GM10266 (cell line): ENCODE measurements at regions not wholly inside any gene's neighbourhood (a gene's known extent, or its start where the extent isn't known, plus 50 kb on each side); places are given as distances from the start of the nearest gene placed in this dataset.
"Not testable (repeated sequence)": the region's sequence is repeated elsewhere in the genome, so short reads cannot be mapped to it uniquely, and the experiment has no call there.

Experiments used
- DNase-seq: peaks from one replicate; pipeline ENCODE4 v3.0.0; 2012; ENCODE audit errors: extremely low spot score
- TF ChIP-seq, protein P1 (sequence below): IDR thresholded peaks from 2 replicates; pipeline ENCODE4 v1.5.1; 2012; ENCODE audit warnings: mild to moderate bottlenecking, low read depth; ENCODE audit not compliant: control insufficient read depth, insufficient read depth; ENCODE audit errors: missing control alignments

DNA sequence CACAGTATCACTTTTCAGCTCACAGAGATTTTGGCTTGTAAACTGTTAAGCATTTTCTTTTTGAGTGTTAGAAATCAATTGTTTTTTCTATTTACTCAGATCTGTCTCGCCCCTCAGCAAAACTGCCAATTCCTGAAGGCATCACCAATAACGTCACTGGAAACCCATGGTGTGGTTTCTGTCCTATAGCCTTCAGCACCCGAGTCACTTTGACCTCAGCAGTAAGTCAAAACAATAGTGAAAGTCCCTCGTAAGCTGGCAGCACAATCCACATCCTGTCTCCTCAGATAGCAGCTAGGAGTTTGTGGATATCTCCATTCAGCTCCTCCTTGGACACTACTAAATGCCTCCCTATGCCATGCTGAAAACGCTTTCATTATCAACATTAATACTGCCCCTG, 1787.4 kb upstream of the ADGRL3 start:
- TF ChIP-seq, protein P1, sequence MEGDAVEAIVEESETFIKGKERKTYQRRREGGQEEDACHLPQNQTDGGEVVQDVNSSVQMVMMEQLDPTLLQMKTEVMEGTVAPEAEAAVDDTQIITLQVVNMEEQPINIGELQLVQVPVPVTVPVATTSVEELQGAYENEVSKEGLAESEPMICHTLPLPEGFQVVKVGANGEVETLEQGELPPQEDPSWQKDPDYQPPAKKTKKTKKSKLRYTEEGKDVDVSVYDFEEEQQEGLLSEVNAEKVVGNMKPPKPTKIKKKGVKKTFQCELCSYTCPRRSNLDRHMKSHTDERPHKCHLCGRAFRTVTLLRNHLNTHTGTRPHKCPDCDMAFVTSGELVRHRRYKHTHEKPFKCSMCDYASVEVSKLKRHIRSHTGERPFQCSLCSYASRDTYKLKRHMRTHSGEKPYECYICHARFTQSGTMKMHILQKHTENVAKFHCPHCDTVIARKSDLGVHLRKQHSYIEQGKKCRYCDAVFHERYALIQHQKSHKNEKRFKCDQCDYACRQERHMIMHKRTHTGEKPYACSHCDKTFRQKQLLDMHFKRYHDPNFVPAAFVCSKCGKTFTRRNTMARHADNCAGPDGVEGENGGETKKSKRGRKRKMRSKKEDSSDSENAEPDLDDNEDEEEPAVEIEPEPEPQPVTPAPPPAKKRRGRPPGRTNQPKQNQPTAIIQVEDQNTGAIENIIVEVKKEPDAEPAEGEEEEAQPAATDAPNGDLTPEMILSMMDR = no peak
- no peak for DNase-seq

DNA sequence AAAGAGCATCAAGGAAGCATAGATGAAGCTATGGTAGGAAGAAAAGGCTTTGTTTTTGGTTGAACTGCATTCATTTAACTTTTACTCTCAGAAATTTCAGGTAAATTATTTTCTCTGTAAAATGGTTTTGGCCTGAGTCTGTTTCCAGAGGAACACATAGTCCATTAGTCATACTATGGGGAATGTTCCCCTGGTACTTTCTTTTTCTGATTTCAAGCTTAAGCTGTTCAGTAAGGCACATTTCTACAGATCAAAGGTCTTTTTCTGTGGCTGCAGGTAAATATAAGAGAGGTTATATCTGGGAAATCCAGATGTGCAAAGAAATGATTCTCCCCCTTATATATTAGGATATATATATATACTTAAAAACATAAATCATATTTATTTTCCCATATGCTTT, 1744.4 kb upstream of the ADGRL3 start:
- TF ChIP-seq, protein P1 = no peak
- DNase-seq = no peak

DNA sequence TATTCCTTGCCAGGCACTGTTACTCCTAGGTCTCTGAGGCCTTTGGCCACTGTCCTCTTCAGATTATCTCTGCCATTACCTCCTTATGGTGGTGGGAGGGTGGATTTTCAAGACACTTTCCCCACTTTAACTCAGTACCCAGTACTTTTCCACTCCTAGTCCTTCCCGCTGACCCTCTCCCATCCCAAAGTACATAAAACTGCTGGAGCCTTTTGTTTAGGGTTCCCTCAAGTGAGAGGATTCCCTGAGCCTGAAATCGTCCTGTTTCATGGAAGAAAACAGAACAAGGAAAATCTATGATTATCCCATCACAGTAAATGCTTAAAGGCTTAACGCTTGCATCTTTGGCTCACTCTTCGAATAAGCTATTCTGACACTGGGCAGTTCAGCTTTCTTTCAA, 1742.5 kb upstream of the ADGRL3 start:
- no peak for DNase-seq
- TF ChIP-seq, protein P1 = no peak

DNA sequence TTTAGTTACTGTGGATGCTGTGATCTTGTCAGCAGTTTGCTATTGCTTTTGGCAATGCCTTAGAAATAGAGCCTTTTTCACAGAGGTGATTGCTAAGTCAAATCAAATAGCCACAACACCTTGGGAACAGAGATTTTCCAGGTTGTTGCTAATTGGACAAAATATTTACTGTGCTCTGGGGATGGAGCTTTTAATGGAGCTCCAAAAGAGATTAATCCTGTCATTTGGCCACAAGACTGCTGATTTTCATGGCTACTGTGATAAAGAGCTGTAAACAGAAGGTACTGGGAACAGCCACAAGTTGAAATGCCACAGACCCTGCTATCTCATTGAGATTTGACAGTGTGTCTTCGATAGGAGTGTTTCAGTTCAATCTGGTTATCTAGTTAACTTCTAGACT, 1715.2 kb upstream of the ADGRL3 start:
- DNase-seq = no peak

DNA sequence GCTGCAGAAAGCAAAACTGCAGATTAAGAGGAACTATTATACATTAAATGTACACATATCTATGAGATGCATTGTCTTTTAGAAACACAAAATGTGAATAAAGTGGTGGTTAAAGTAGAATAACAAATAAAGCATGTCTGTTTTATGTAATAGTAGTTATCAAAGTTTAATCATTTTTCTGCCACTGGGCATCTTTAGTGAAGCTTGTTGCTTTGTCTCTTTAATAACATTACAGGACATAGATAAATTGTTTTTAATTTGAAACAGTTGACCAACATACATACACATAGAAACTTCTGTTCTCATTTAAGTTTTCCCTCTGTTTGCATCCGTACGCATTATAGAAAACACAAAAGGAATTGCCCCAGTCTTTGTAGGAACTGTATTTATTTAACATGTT, 1700.0 kb upstream of the ADGRL3 start:
- DNase-seq = no peak

More for the DNA sequence above, 1715.2 kb upstream of the ADGRL3 start:
- TF ChIP-seq, protein P1 = no peak

DNA sequence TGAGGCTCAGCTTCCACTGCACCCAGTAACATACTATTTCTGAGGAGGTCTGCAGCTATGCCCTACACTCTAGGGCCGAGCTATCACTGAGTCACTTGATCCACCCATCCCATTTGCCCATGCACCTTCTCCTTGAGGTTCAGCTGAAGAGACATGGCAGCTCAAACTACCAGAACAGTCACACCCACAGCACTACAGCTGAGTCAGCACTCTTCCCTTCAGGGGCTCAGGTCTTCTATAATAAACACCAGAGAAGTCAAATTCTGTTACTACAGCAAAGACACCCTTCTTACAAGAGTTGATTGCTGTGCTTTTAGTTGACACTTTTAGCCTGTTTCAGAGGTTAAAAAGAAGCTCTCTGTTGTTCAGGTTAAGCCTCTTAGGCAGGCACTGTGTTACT, 1696.4 kb upstream of the ADGRL3 start:
- DNase-seq = no peak
- TF ChIP-seq, protein P1 = no peak

More for the DNA sequence above, 1700.0 kb upstream of the ADGRL3 start:
- TF ChIP-seq, protein P1 = no peak

DNA sequence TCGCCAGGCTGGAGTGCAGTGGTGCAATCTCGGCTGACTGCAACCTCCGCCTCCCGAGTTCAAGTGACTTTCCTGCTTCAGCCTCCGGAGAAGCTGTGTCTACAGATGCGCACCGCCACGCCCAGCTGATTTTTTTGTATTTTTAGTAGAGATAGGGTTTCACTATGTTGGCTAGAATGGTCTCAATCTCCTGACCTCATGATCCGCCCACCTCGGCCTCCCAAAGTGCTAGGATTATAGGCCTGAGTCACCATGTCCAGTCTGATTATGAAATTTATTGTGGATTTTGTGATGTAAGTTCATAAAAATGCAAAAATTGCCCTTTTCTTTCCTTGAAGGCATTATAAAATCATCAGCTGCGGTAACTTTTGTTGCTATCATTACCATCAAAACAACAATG, 1688.3 kb upstream of the ADGRL3 start:
- not testable (repeated sequence) for DNase-seq

DNA sequence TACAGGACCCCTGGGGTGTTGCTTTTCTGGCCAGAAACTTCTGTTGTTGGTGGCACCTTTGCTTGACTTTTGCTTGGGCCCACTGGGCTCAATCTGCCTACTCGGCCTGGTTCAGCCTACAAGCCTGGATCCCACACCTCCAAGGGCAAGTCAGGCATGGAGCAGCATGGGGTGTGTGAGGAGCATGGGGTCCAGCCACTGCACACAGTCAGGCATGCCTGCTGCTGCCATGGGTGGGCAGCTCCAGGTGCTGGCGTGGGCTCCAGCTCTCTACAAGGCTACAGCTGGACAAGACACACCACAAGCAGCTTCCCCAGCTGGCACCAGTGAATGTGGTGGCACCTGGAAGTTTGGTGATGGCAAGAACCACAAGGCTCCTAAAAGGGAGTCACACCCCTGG, 1683.1 kb upstream of the ADGRL3 start:
- TF ChIP-seq, protein P1 = no peak
- no peak for DNase-seq
